ENCODE measurements at regions not wholly inside any gene's neighbourhood (a gene's known extent, or its start where the extent isn't known, plus 50 kb on each side); places are given as distances from the start of the nearest gene placed in this dataset.

DNA sequence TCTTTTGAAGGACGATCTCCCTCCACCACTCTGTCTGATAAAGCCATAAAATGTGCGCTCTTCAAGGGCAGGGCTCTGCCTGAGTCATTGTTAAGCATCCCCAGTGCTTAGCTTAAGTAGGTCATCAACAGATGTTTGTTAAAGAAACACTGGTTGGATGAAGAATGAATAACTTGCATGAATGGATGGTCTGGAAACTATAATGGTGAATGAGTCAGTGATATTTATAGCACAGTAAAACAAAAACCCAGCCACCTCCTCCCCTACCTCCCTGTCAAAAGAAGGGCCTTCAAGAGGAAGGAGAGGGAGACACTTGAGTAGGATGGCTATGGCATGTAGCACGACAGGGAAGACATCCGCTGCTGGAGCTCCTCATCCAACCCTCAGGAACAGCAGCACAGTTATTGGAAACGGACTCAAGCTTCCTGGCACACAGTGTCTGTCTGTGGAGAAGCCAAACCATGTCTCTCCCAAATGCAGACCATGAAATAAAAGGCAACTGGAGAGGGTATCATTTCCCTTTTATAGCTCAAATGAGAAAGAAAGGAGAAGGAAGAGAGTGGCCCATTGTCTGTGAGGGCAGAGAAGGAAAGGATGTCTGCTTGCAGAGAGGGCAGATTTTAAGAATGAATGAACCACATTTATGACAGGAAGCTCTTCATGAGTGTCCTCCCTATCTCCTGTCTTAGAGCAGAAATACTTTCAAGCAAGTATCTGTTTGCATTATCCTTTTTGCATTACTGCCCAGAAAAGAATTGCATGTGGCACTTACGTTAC is 183.5 kb upstream of the UBL3 start:
- ATAC-seq (peak in 1 of 2 donors; percentile 40), DNase-seq (ENCODE audit: low spot score in 2 of 2) (no peak)
- no peaks in the 10 kb centered on the region for H3K9me3 Mint-ChIP-seq
- no peaks in the 10 kb centered on the region for H3K36me3 Mint-ChIP-seq
- H3K27ac Mint-ChIP-seq: no peak overlapping the region

DNA sequence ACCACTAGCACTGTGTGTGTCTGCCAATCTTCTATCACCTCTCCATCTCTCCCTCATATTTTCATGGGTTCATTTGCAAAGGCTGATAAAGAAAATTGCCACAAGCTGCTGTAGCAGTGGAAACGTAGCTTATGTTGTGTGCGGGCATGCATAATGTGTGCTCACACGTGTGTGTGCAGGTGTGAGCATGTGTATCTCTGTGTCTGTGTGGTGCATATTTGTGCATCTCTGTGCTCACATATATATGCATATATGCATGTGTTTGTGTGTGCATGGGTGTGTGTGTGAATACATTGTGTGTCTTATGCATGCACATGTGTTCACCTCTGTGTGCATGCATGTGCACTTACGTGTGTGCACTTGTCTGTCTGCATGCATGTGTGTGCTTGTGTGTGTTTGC is 181.8 kb upstream of the UBL3 start:
- Mint-ChIP-seq H3K27ac (no peak overlapping the region), H3K9me3 (no peaks in the 10 kb centered on the region), H3K36me3 (no peaks in the 10 kb centered on the region)
- ATAC-seq: no peak
- DNase-seq (ENCODE audit: low spot score in 2 of 2): no peak

DNA sequence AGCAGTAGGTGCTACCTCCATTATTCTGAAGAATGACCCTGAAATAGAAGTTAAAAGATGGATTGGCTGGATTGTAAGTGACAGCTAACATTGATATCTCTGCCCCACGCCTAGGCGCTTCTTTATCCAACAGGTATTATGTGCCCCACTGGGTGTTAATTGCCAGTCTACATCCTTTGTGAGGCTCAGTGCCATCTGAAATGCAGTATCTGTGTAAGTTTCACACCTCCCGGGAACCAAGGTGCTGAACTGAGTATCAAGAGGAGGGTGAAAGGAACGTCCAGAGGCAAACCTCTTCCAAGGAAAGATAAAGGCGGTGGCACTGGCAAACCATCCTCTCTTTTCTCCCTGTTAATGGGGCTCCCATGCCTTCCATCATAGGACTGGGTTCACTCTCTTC is 181.1 kb upstream of the UBL3 start:
- DNase-seq (ENCODE audit: low spot score in 2 of 2) (no peak), ATAC-seq (no peak)
- no peaks in the 10 kb centered on the region for H3K9me3 Mint-ChIP-seq
- no peaks in the 10 kb centered on the region for H3K36me3 Mint-ChIP-seq
- no peak overlapping the region for H3K27ac Mint-ChIP-seq

DNA sequence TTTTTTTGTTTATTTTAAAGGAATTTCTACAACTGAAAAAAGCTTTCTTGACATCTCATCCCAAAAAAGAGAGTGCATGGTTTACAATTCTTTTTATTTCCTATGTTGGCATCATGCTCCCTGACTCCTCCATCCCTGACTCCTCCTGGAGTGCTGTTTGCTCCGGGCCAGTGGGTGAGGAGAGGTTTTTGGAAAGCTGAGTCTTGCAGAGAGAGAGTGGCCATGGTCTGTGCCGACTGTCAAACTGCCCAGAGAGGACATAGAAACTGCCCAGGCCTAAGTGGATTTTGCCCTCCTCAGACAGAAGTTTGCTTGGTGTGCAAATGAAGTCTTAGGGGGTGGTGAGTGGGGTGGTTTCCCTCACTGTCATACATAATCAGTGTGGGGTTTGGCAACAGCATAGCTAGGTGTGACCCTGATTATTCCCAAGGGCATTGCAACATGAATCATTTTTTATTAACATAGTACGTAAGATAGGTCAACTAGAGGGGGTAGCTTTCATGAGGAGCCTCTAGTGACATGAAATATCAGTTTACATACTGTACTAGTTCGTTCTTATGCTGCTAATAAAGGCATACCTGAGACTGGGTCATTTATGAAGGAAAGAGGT is 179.8 kb upstream of the UBL3 start:
- DNase-seq (ENCODE audit: low spot score in 2 of 2) (no peak), ATAC-seq (no peak)
- no peak overlapping the region for H3K27ac Mint-ChIP-seq
- no peaks in the 10 kb centered on the region for H3K9me3 Mint-ChIP-seq
- no peaks in the 10 kb centered on the region for H3K36me3 Mint-ChIP-seq

DNA sequence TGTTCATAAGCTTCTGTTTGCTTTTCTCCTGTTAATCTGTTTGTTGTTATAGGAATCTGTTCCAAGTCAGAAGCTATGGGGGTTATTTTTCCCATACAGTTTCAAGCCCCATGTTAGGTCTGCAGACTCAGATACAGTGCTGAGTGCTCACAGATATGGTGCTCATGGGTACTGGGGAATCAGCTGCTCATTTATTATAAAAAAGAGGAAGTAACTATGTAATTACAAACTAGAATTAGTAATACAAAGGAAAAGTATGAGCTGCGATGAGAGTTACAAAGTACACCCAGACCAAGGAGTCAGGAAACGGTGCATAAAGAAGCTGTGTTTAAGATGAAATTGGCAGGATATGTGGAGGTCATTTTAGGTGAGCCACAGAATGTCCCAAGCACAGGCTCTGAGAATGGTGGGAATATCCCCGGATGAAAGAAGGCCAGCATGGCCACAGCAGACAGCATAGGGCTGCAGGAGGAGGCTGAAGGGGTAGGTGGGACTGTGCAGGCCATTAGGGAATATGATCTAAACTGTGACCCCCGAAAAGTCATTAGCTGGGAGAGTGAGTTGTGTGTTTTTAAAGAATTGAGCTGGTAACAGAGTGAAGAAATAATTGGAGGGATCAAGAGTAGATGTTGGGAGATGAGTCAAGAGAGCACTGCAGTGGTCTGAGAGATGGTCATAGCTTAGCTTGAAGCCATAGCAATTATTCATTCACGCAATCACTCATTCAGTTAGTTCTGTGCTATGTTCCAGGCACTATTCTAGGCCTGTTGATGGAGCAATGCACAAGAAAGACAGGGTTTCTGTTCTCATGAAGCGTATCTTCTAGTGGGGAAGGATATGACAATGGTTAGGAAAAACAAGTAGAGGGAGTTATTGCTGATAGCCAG is 177.4 kb upstream of the UBL3 start:
- Mint-ChIP-seq H3K9me3 (no peaks in the 10 kb centered on the region), H3K27ac (no peak overlapping the region), H3K36me3 (no peaks in the 10 kb centered on the region)
- no peak for ATAC-seq
- no peak for DNase-seq (ENCODE audit: low spot score in 2 of 2)

DNA sequence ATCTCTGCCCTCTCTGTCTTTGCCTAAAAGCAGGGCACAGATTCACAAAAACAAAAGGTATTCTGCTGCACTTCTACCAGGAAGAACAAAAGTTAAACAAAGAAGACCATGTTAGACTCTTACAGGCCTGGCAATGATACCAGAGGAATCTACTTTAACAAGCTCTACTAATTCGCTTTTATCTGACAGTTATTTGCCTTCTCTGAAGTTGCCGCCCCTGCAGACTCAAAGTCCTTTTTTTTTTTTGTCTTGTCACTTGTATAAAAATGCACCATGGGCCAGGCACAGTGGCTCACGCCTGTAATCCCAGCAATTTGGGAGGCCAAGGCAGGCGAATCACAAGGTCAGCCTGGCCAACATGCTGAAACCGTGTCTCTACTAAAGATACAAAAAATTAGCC is 176.5 kb upstream of the UBL3 start:
- H3K9me3 Mint-ChIP-seq: no peaks in the 10 kb centered on the region
- no peak for DNase-seq (ENCODE audit: low spot score in 2 of 2)
- no peak for ATAC-seq
- H3K27ac Mint-ChIP-seq: no peak overlapping the region
- H3K36me3 Mint-ChIP-seq: no peaks in the 10 kb centered on the region

DNA sequence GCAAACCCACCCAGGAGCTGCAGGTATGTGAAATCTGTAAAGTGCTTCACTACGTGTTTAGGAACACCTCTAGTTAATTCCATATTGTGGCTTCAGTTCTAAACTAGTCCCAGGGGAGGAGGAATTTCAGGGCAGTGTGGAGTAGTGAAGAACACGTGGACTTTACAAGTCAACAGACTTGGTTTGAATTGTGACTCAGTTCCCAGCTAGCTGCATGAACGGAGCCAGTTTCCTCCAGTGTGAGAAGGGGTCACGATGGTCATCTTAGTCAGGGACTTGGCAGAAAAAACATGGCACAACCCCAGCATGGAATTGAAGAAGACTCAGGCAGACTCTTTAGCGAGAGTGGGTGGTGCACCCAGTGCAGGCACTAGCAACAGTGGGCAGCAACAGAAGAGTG is 175.7 kb upstream of the UBL3 start:
- H3K27ac Mint-ChIP-seq: peak overlapping the region in 1 of 2 donors; percentile 30
- DNase-seq (ENCODE audit: low spot score in 2 of 2) (no peak), ATAC-seq (no peak)
- H3K9me3 Mint-ChIP-seq: no peaks in the 10 kb centered on the region
- no peaks in the 10 kb centered on the region for H3K36me3 Mint-ChIP-seq

DNA sequence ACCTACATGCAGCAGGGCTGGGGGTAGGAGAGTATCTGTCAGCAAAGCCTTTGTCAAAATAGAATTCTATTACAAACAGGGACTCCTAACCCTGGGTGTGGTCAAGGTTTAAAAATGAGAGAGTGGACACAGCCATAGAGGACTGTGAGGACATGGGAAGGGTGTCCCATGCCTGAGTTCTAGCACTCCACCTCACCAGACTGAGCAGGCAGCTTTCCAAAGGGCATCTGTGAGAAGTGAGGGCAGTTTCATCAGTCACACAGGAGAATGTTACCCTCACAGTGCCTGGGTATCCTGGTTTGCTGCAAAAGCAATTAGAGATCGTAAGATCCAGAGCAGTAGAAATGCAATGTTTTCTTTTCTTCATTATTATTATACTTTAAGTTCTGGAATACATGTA is 174.9 kb upstream of the UBL3 start:
- Mint-ChIP-seq H3K9me3 (no peaks in the 10 kb centered on the region), H3K36me3 (no peaks in the 10 kb centered on the region)
- no peak for ATAC-seq

DNA sequence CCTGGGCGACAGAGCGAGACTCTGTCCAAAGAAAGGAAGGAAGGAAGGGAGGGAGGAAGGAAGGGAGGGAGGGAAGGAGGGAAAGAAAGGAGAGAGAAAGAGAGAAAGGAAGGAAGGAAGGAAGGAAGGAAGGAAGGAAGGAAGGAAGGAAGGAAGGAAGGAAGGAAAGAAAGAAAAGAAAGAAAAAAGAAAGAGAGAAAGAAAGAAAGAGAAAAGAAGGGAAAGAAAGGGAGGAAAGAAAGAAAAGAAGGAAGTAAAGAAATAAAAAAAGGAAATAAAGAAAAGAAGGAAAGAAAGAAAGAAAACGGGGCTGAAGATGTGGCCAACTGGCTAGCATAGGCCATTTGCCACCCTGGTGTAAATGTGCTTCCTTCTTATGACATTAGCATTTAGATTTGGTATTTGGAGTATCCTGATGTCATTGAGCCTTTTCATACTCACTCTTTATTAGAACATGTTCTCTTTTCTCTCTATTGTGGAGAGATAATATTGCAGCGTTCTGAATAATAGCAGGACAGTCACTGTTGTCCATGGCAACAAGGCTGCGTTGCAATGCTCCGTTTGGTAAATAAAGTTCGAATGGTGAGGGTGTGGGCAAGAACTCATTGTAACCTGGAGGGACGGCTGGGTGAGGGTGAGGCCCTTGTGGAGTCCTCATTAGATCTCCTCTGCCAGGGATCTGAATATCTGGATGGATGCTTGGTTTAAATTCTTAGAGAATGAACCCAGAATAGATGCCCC is 173.9 kb upstream of the UBL3 start:
- no peaks in the 10 kb centered on the region for H3K36me3 Mint-ChIP-seq
- H3K9me3 Mint-ChIP-seq: no peaks in the 10 kb centered on the region
- no peak overlapping the region for H3K27ac Mint-ChIP-seq
- DNase-seq (ENCODE audit: low spot score in 2 of 2): no peak
- ATAC-seq: no peak

More for the DNA sequence above, 174.9 kb upstream of the UBL3 start:
- H3K27ac Mint-ChIP-seq: no peak overlapping the region
- no peak for DNase-seq (ENCODE audit: low spot score in 2 of 2)

DNA sequence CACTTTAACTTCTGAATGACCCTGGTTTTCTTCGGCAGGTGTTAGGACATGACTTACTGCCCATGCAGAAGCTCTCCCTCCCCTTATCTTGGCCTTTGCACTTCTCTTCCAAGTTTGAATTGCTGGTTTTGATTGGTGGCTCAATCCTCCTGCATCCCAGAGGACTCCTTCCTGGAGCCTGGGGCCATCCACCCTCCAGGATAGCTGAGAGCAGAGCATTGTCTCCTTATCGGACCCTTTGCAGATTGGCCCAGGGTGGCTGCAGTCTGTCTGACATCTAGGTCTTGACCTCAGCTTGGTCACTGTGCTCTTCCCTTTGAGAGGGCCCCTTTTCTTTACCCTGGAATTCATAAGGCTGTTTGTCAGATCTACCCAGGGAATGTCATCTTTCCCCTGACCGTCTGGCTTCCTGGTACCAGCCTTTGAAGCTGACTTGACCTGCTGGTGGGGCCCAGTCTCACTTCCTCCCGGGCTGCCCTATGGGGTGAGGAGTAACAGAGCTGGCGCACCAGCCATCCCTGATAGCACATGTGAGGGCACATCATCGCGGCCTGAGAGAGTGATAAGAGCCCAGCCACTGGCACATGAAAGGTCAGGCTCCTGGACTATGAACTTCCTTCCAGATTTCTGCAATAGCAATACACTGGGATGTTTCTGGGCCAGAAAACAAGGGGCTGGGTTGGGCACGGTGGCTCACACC is 172.9 kb upstream of the UBL3 start:
- no peaks in the 10 kb centered on the region for H3K36me3 Mint-ChIP-seq
- H3K9me3 Mint-ChIP-seq: no peaks in the 10 kb centered on the region
- DNase-seq (ENCODE audit: low spot score in 2 of 2): no peak
- H3K27ac Mint-ChIP-seq: no peak overlapping the region
- no peak for ATAC-seq

DNA sequence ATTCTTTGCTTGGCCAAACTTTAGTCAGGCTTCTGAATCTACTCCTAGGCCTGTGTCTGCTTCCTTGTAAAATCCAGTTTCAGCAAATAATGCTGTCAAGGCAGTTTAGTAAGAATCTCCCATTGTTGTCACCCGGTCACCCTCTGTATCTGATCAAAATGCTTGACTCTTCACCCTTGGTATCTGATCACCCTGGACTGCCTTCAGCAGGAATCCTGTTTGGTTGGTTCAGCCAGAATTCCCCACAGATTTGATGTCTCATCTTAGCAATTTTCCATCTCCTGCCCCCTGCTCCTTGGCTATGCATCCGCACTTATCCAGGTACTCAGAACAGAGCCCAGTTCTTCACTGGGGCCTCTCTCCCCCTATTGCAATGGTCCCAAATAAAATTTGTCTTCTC is 172.4 kb upstream of the UBL3 start:
- no peaks in the 10 kb centered on the region for H3K9me3 Mint-ChIP-seq
- no peak overlapping the region for H3K27ac Mint-ChIP-seq
- ATAC-seq: no peak
- DNase-seq (ENCODE audit: low spot score in 2 of 2): no peak
- no peaks in the 10 kb centered on the region for H3K36me3 Mint-ChIP-seq

DNA sequence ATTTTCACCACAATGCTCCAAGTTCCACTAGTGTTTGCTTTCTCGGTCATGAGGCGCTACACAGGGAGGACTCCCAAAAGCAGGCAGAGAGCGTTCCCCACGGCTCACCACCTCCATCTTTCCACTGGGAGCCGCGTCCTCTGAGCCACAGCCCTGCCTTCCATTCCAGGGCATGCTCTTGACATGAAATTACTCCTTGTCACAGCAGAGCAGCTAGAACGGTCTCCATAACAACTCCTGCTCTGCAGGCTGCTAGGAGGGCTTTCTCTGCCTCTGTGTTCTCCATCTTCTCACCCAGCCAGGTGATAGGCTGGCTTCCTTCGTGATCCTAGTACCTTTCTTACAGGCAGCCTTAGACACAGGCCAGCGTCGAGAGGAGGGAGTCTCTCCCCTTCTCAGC is 171.8 kb upstream of the UBL3 start:
- DNase-seq (ENCODE audit: low spot score in 2 of 2): no peak
- no peaks in the 10 kb centered on the region for H3K9me3 Mint-ChIP-seq
- peak overlapping the region in 1 of 2 donors; percentile 52 for H3K27ac Mint-ChIP-seq
- no peaks in the 10 kb centered on the region for H3K36me3 Mint-ChIP-seq
- ATAC-seq: no peak

DNA sequence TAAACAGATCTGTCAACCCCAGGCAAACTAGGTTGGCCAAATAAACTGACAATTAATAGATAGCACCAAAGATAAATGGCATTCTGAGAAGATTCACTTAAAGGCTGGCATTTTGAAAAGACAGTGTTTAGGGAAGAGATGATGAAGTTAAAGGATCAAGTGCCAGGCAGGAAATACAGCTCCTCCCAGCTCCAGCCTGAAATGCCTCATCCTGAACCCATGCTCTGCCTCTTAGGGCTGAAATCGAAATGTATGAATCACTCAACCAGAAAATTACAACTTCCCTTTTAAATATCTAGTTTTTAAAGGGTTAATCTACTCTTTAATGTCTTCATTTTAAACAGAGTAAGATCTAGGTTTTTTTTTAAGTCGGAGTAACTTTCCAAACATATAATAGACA is 171.2 kb upstream of the UBL3 start:
- Mint-ChIP-seq H3K36me3 (no peaks in the 10 kb centered on the region), H3K9me3 (no peaks in the 10 kb centered on the region), H3K27ac (no peak overlapping the region)
- no peak for ATAC-seq
- no peak for DNase-seq (ENCODE audit: low spot score in 2 of 2)

DNA sequence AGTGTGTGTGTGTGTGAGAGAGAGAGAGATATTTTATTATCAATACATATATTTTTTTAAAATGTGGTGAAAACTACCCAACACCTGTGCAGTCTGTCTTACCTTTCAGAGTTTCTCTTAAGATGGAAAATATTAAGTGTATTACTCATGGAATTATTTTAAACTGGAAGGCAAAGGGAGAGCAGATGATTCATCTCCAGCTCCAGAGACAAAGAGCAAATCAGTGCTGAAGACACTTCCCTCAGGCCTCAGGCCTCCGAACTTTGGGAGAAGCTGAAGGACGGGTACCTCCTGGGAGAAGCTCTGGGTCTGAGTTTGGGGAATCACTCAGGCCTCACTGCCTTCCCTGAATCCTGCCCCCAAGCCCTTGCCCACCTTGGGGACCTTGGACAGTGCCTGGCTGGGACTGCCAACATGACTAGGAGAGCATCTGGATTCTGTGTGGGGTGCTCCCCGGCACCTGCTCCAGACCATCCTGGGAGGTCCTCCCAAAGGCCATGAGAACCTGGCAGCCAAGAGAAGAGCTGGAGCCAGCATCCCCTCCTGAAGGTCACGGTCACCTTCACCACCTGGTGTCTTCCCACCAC is 170.4 kb upstream of the UBL3 start:
- no peak for ATAC-seq
- no peaks in the 10 kb centered on the region for H3K9me3 Mint-ChIP-seq

DNA sequence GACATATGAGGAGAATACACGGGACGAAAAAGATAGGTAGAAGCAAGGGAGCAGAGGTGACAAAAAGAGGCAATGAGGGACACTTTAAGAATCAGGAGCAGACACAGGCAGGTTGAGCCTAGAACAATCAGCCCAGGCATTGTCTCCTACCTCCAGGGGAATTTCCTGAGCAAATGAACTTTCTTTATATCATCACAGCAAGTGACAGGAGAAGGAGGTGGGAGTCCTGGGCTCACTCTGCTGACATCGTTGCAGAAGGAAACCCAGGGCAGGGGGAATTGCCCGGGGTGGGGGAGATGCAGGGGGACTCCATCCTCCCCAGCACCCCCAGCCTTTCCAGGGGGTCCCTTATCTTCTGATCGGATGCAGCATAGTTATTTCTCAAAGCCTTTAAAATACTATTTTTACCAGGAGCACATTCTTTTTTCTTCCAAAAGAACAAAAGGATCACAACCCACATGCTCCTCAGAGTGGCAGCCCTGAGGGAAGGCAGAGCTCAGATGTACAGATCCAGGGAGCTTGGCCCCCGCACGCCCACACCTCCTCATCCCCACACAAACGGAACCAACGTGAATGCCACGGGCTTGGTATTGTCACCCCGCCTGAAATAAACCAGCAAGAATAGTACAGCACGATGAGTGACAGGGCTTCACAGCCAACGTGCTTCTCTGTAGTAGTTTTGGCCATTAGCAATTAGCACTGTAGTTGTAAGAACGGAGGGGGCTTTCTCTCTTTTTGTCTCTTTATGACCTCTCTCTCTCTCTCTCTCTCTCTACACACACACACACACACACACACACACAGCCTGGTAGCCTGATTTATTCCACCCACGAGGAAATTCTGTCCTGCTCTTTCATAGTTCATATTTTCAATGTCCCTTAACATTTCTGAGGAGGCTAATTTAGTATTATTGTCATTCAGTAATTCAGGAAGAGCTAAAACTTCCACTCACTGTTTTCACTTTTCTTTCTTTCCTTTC is 169.5 kb upstream of the UBL3 start:
- Mint-ChIP-seq H3K27ac (no peak overlapping the region), H3K9me3 (no peaks in the 10 kb centered on the region), H3K36me3 (no peaks in the 10 kb centered on the region)
- no peak for DNase-seq (ENCODE audit: low spot score in 2 of 2)
- no peak for ATAC-seq

More for the DNA sequence above, 170.4 kb upstream of the UBL3 start:
- Mint-ChIP-seq H3K36me3 (no peaks in the 10 kb centered on the region), H3K27ac (no peak overlapping the region)
- no peak for DNase-seq (ENCODE audit: low spot score in 2 of 2)
